ENCODE measurements at regions not wholly inside any gene's neighbourhood (a gene's known extent, or its start where the extent isn't known, plus 50 kb on each side); places are given as distances from the start of the nearest gene placed in this dataset.

- Histone ChIP-seq H3K79me2 (ENCODE audit: low read depth) (no peaks in the 10 kb centered on the region), H3K27ac (no peak overlapping the region), H4K20me1 (ENCODE audit: low read depth) (no peaks in the 10 kb centered on the region), H3K4me2 (no peak overlapping the region), H3K9ac (no peak overlapping the region), H3K27me3 (no peaks in the 10 kb centered on the region), H3K4me1 (peaks cover 3% of the 10 kb centered on the region), H3K4me3 (no peak overlapping the region), H3F3A (ENCODE audit: low read depth) (no peaks in the 10 kb centered on the region), H2AFZ (replicated peaks) (no peak overlapping the region), H3K9me3 (ENCODE audit: low read depth) (no peaks in the 10 kb centered on the region), H3K36me3 (no peaks in the 10 kb centered on the region)
- TF ChIP-seq CTCF (IDR thresholded peaks at IDR 0.05) (no peak), EZH2phosphoT487 (IDR thresholded peaks at IDR 0.05) (no peak), EZH2 (IDR thresholded peaks at IDR 0.05) (no peak)
- DNase-seq (ENCODE audit: low spot score), result no peak
- no peaks in the 10 kb centered on the region for H3K36me3 Mint-ChIP-seq
- H3K27ac Mint-ChIP-seq, result no peak overlapping the region
- H3K4me1 Mint-ChIP-seq, result peaks cover 20% of the 10 kb centered on the region
- H3K27me3 Mint-ChIP-seq (ENCODE audit: insufficient read depth, low read depth), result no peaks in the 10 kb centered on the region
- no peak overlapping the region for H3K4me3 Mint-ChIP-seq
- no peaks in the 10 kb centered on the region for H3K9me3 Mint-ChIP-seq
These were observed 173.3 kb upstream of the RSPO3 start for GRCh38 chr6:126945150-126945685.

DNA sequence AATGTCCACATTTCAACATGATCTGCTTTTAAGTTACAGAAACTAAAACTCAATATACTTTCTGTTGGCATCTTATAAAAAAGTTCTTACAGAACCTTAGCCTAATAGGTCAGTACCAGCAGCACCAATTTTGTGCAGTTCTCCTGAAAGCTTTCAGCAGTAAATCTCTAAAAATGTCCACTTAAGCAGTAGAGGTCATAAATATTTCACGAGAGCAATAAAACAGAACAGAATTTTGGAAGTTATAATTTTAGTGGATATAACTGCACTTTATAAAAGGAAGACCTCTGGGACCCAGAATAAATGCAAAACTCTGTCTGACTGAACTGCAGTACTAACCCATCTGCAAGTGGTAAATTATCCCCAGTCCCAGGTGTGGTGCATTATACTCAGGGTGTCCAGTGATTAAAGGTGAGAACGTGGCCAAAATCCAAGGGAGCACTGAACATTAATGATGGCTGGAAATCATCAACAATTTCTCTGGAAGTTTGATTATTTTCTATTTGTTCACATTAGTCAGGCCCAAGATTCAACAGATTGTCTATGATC, 172.6 kb upstream of the RSPO3 start:
- Mint-ChIP-seq H3K4me3 (no peak overlapping the region), H3K36me3 (no peaks in the 10 kb centered on the region), H3K27me3 (ENCODE audit: insufficient read depth, low read depth) (no peaks in the 10 kb centered on the region), H3K27ac (no peak overlapping the region), H3K9me3 (no peaks in the 10 kb centered on the region), H3K4me1 (peaks cover 20% of the 10 kb centered on the region)
- H3K36me3 ChIP-seq, result no peaks in the 10 kb centered on the region
- no peaks in the 10 kb centered on the region for H3F3A ChIP-seq (ENCODE audit: low read depth)
- no peak overlapping the region for H3K4me3 ChIP-seq
- no peaks in the 10 kb centered on the region for H3K27me3 ChIP-seq
- no peak overlapping the region for H3K9ac ChIP-seq
- H3K4me1 ChIP-seq, result peaks cover 4% of the 10 kb centered on the region
- TF ChIP-seq EZH2phosphoT487 (IDR thresholded peaks at IDR 0.05), result no peak
- TF ChIP-seq EZH2 (IDR thresholded peaks at IDR 0.05), result no peak
- TF ChIP-seq CTCF (IDR thresholded peaks at IDR 0.05), result no peak
- no peaks in the 10 kb centered on the region for H3K79me2 ChIP-seq (ENCODE audit: low read depth)
- DNase-seq (ENCODE audit: low spot score), result no peak
- no peak overlapping the region for H2AFZ ChIP-seq (replicated peaks)
- no peaks in the 10 kb centered on the region for H4K20me1 ChIP-seq (ENCODE audit: low read depth)
- H3K27ac ChIP-seq, result no peak overlapping the region
- H3K9me3 ChIP-seq (ENCODE audit: low read depth), result no peaks in the 10 kb centered on the region
- no peak overlapping the region for H3K4me2 ChIP-seq

- Mint-ChIP-seq H3K9me3 (no peaks in the 10 kb centered on the region), H3K4me3 (no peak overlapping the region), H3K4me1 (peaks cover 20% of the 10 kb centered on the region), H3K27me3 (ENCODE audit: insufficient read depth, low read depth) (no peaks in the 10 kb centered on the region), H3K36me3 (no peaks in the 10 kb centered on the region), H3K27ac (no peak overlapping the region)
- Histone ChIP-seq H3K27ac (no peak overlapping the region), H3K9ac (no peak overlapping the region), H3K4me2 (no peak overlapping the region), H3K27me3 (no peaks in the 10 kb centered on the region), H3K9me3 (ENCODE audit: low read depth) (no peaks in the 10 kb centered on the region), H3F3A (ENCODE audit: low read depth) (no peaks in the 10 kb centered on the region), H3K79me2 (ENCODE audit: low read depth) (no peaks in the 10 kb centered on the region), H3K4me1 (peaks cover 4% of the 10 kb centered on the region), H2AFZ (replicated peaks) (no peak overlapping the region), H4K20me1 (ENCODE audit: low read depth) (no peaks in the 10 kb centered on the region), H3K36me3 (no peaks in the 10 kb centered on the region), H3K4me3 (no peak overlapping the region)
- no peak for DNase-seq (ENCODE audit: low spot score)
- TF ChIP-seq EZH2 (IDR thresholded peaks at IDR 0.05) (no peak), CTCF (IDR thresholded peaks at IDR 0.05) (no peak), EZH2phosphoT487 (IDR thresholded peaks at IDR 0.05) (no peak)
These were observed 171.4 kb upstream of the RSPO3 start for GRCh38 chr6:126947070-126947469.

All from neural progenitor cell (in vitro differentiated cells).